Stimulated activated CD4-positive, alpha-beta T cell treated with anti-CD3 and anti-CD28 coated beads, Interleukin-15, amount 100 ng/mL, for 48 hours (primary cell): ENCODE measurements at regions not wholly inside any gene's neighbourhood (a gene's known extent, or its start where the extent isn't known, plus 50 kb on each side); places are given as distances from the start of the nearest gene placed in this dataset.

ENCODE experiments used
- DNase-seq, 2 donors: peaks; one replicate each; pipeline ENCODE4 v3.0.0-alpha.2; 2020; ENCODE audit warnings: low read depth in 2 of 2

- no peak for DNase-seq
Observed at GRCh38 chr1:25080294-25081209, 150.5 kb upstream of the RUNX3 start.

- DNase-seq: no peak
Observed at GRCh38 chr1:25079048-25079447, 149.0 kb upstream of the RUNX3 start.

- DNase-seq: no peak
Observed at GRCh38 chr1:25074351-25075227, 144.5 kb upstream of the RUNX3 start.

GRCh38 chr1:25073640-25074270 is 143.7 kb upstream of the RUNX3 start:
- no peak for DNase-seq

- DNase-seq: no peak
Observed at GRCh38 chr1:25072461-25072860, 142.4 kb upstream of the RUNX3 start.

- DNase-seq: peak in 1 of 2 donors; percentile 14
Observed at GRCh38 chr1:25068829-25069228, 138.8 kb upstream of the RUNX3 start.

GRCh38 chr1:25068316-25068715 is 138.2 kb upstream of the RUNX3 start:
- no peak for DNase-seq

GRCh38 chr1:25067518-25068251 is 137.6 kb upstream of the RUNX3 start:
- no peak for DNase-seq

GRCh38 chr1:25066731-25067517 is 136.8 kb upstream of the RUNX3 start:
- no peak for DNase-seq

- no peak for DNase-seq
Observed at GRCh38 chr1:25066256-25066655, 136.2 kb upstream of the RUNX3 start.

GRCh38 chr1:25065795-25066238 is 135.7 kb upstream of the RUNX3 start:
- no peak for DNase-seq

GRCh38 chr1:25065321-25065721 is 135.2 kb upstream of the RUNX3 start:
- no peak for DNase-seq

- DNase-seq: peak in 1 of 2 donors; percentile 18
Observed at GRCh38 chr1:25064465-25065240, 134.6 kb upstream of the RUNX3 start.

- no peak for DNase-seq
Observed at GRCh38 chr1:25063591-25064416, 133.7 kb upstream of the RUNX3 start.

GRCh38 chr1:25062621-25063255 is 132.7 kb upstream of the RUNX3 start:
- DNase-seq: no peak

GRCh38 chr1:25061261-25061995 is 131.4 kb upstream of the RUNX3 start:
- no peak for DNase-seq

GRCh38 chr1:25057188-25057587 is 127.1 kb upstream of the RUNX3 start:
- no peak for DNase-seq

- no peak for DNase-seq
Observed at GRCh38 chr1:25056536-25056935, 126.5 kb upstream of the RUNX3 start.
